SK-N-SH treated with all-trans-retinoic acid at 6 μM for 48 hours (cell line): ENCODE measurements at regions not wholly inside any gene's neighbourhood (a gene's known extent, or its start where the extent isn't known, plus 50 kb on each side); places are given as distances from the start of the nearest gene placed in this dataset.
"Not testable (repeated sequence)": the region's sequence is repeated elsewhere in the genome, so short reads cannot be mapped to it uniquely, and the experiment has no call there.

Source experiments
- ATAC-seq: fragments of 200-7000 bp; cut with Tn5 transposase; 3 replicates; pipeline ENCODE4 v1.9.1; 2020; ENCODE audit warnings: mild to moderate bottlenecking, moderate library complexity
- ARNTL ChIP-seq: fragments of 450-650 bp; formaldehyde crosslinking; IDR thresholded peaks from 2 replicates; pipeline ENCODE4 v1.5.0; 2020; ENCODE audit warnings: low read depth, mild to moderate bottlenecking, moderate library complexity, borderline replicate concordance
- CREB5 ChIP-seq: fragments of 250-450 bp; sonication (Bioruptor Pico); IDR thresholded peaks from 2 replicates; pipeline ENCODE4 v1.5.1; 2020; ENCODE audit warnings: low read depth, mild to moderate bottlenecking, moderate library complexity
- CSDC2 ChIP-seq: fragments of 250-450 bp; sonication (Bioruptor Pico); IDR thresholded peaks from 2 replicates; pipeline ENCODE4 v1.5.0; 2020; ENCODE audit warnings: mild to moderate bottlenecking, moderate library complexity
- ESRRG ChIP-seq: fragments of 250-450 bp; sonication (Bioruptor Pico); IDR thresholded peaks from 2 replicates; pipeline ENCODE4 v1.6.1; 2021; ENCODE audit warnings: mild to moderate bottlenecking
- ISL1 ChIP-seq: fragments of 250-450 bp; sonication (Bioruptor Pico); IDR thresholded peaks from 2 replicates; pipeline ENCODE4 v2.1.2; 2022; ENCODE audit warnings: mild to moderate bottlenecking, moderate library complexity
- PATZ1 ChIP-seq: fragments of 250-450 bp; sonication (Bioruptor Pico); IDR thresholded peaks from 2 replicates; pipeline ENCODE4 v1.8.0; 2020; ENCODE audit warnings: mild to moderate bottlenecking, moderate library complexity, borderline replicate concordance
- POU6F1 ChIP-seq: fragments of 250-450 bp; sonication (Bioruptor Pico); IDR thresholded peaks from 2 replicates; pipeline ENCODE4 v1.8.0; 2021; ENCODE audit warnings: low read depth, mild to moderate bottlenecking, moderate library complexity, borderline replicate concordance
- RARB ChIP-seq: fragments of 250-450 bp; sonication (Bioruptor Pico); IDR thresholded peaks from 2 replicates; pipeline ENCODE4 v1.8.0; 2021; ENCODE audit warnings: mild to moderate bottlenecking, moderate library complexity
- SNAI2 ChIP-seq: fragments of 250-450 bp; sonication (Bioruptor Pico); IDR thresholded peaks from 2 replicates; pipeline ENCODE4 v1.5.0; 2020; ENCODE audit warnings: mild to moderate bottlenecking, moderate library complexity
- TCF4 ChIP-seq: fragments of 250-450 bp; sonication (Bioruptor Pico); IDR thresholded peaks from 2 replicates; pipeline ENCODE4 v1.8.0; 2021; ENCODE audit warnings: mild to moderate bottlenecking, moderate library complexity, borderline replicate concordance
- TOX ChIP-seq: fragments of 250-450 bp; sonication (Bioruptor Pico); IDR thresholded peaks from 2 replicates; pipeline ENCODE4 v1.8.0; 2021; ENCODE audit warnings: mild to moderate bottlenecking, moderate library complexity, borderline replicate concordance
- TSHZ2 ChIP-seq: fragments of 250-450 bp; sonication (Bioruptor Pico); IDR thresholded peaks from 2 replicates; pipeline ENCODE4 v1.5.0; 2020; ENCODE audit warnings: mild to moderate bottlenecking, moderate library complexity
- ZC3H10 ChIP-seq: fragments of 250-450 bp; sonication (Bioruptor Pico); IDR thresholded peaks from 2 replicates; pipeline ENCODE4 v1.5.1; 2021; ENCODE audit warnings: mild to moderate bottlenecking, moderate library complexity
- ZFP30 ChIP-seq: fragments of 450-650 bp; formaldehyde crosslinking; IDR thresholded peaks from 2 replicates; pipeline ENCODE4 v1.5.0; 2022; ENCODE audit warnings: mild to moderate bottlenecking, moderate library complexity
- ZNF565 ChIP-seq: fragments of 450-650 bp; formaldehyde crosslinking; conservative IDR thresholded peaks from 2 replicates; pipeline ENCODE4 v1.5.0; 2020; ENCODE audit warnings: low read depth, mild to moderate bottlenecking, moderate library complexity
- ZNF70 ChIP-seq: fragments of 450-650 bp; formaldehyde crosslinking; IDR thresholded peaks from 2 replicates; pipeline ENCODE4 v1.5.0; 2020; ENCODE audit warnings: mild to moderate bottlenecking, moderate library complexity
- ZNF8 ChIP-seq: fragments of 450-650 bp; formaldehyde crosslinking; IDR thresholded peaks from 2 replicates; pipeline ENCODE4 v1.5.0; 2020; ENCODE audit warnings: mild to moderate bottlenecking, moderate library complexity

- TF ChIP-seq TSHZ2 (CRISPR knock-in tag) (no peak), ISL1 (CRISPR knock-in tag) (no peak), CSDC2 (CRISPR knock-in tag) (no peak), ZNF8 (no peak)
These were observed 1039.9 kb upstream of the USP15 start (continued) for GRCh38 chr12:61220337-61220736.

- TF ChIP-seq CSDC2 (CRISPR knock-in tag) (no peak), CREB5 (CRISPR knock-in tag) (no peak), ZNF8 (no peak), SNAI2 (CRISPR knock-in tag) (no peak), TSHZ2 (CRISPR knock-in tag) (no peak), ZC3H10 (CRISPR knock-in tag) (no peak), ZNF70 (CRISPR knock-in tag) (no peak), TCF4 (CRISPR knock-in tag) (no peak), TOX (CRISPR knock-in tag) (no peak), ISL1 (CRISPR knock-in tag) (no peak), ZNF565 (no peak)
- TF ChIP-seq, all 23 proteins: peak for 0
- ATAC-seq, result no peak
These were observed 1028.2 kb upstream of the USP15 start for GRCh38 chr12:61232040-61232439.

GRCh38 chr12:61250303-61250702 lies 1009.9 kb upstream of the USP15 start:
- ATAC-seq, result no peak
- TF ChIP-seq ESRRG (CRISPR knock-in tag) (no peak), RARB (CRISPR knock-in tag) (no peak)

GRCh38 chr12:61251076-61251475 lies 1009.1 kb upstream of the USP15 start:
- no peak for ATAC-seq
- TF ChIP-seq ZFP30 (CRISPR knock-in tag) (no peak), ISL1 (CRISPR knock-in tag) (no peak), CREB5 (CRISPR knock-in tag) (no peak), CSDC2 (CRISPR knock-in tag) (no peak), SNAI2 (CRISPR knock-in tag) (no peak), ZNF8 (no peak)

- no peak for ATAC-seq
- no peak for TF ChIP-seq PATZ1 (CRISPR knock-in tag)
- TF ChIP-seq POU6F1 (CRISPR knock-in tag), result no peak
- no peak for TF ChIP-seq ZNF8
- no peak for TF ChIP-seq TOX (CRISPR knock-in tag)
- TF ChIP-seq ARNTL (CRISPR knock-in tag), result no peak
These were observed 1006.0 kb upstream of the USP15 start for GRCh38 chr12:61254225-61254624.

GRCh38 chr12:61264294-61264693 lies 995.9 kb upstream of the USP15 start:
- not testable (repeated sequence) for ATAC-seq
